HG03196 (cell line): ENCODE measurements at regions not wholly inside any gene's neighbourhood (a gene's known extent, or its start where the extent isn't known, plus 50 kb on each side); places are given as distances from the start of the nearest gene placed in this dataset.
"Not testable (repeated sequence)": the region's sequence is repeated elsewhere in the genome, so short reads cannot be mapped to it uniquely, and the experiment has no call there.

Source experiments
- ATAC-seq: cut with Tn5 transposase; IDR thresholded peaks from one replicate; pipeline ENCODE4 v1.9.1; 2021; ENCODE audit not compliant: unreplicated experiment

- ATAC-seq = no peak
Measured at GRCh38 chr1:182261655-182262054, 129.9 kb downstream of the GLUL start.

GRCh38 chr1:182260516-182260915 is 131.1 kb downstream of the GLUL start:
- no peak for ATAC-seq

GRCh38 chr1:182259968-182260367 is 131.6 kb downstream of the GLUL start:
- ATAC-seq = no peak

- peak; percentile 73 for ATAC-seq
Measured at GRCh38 chr1:182259229-182259872, 132.2 kb downstream of the GLUL start.

GRCh38 chr1:182257369-182258063 is 134.1 kb downstream of the GLUL start:
- ATAC-seq = no peak

GRCh38 chr1:182256931-182257330 is 134.7 kb downstream of the GLUL start:
- no peak for ATAC-seq

GRCh38 chr1:182255494-182255893 is 136.1 kb downstream of the GLUL start:
- no peak for ATAC-seq

GRCh38 chr1:182253319-182253860 is 138.2 kb downstream of the GLUL start:
- no peak for ATAC-seq

GRCh38 chr1:182251561-182251960 is 140.0 kb downstream of the GLUL start:
- ATAC-seq = no peak

GRCh38 chr1:182249201-182249676 is 142.4 kb downstream of the GLUL start:
- ATAC-seq = no peak

- ATAC-seq = no peak
Measured at GRCh38 chr1:182248721-182249120, 142.9 kb downstream of the GLUL start.

- ATAC-seq = not testable (repeated sequence)
Measured at GRCh38 chr1:182247813-182248212, 143.8 kb downstream of the GLUL start.

GRCh38 chr1:182246783-182247182 is 144.8 kb downstream of the GLUL start:
- no peak for ATAC-seq

- ATAC-seq = no peak
Measured at GRCh38 chr1:182245040-182245439, 146.6 kb downstream of the GLUL start.

GRCh38 chr1:182244451-182244850 is 147.1 kb downstream of the GLUL start:
- ATAC-seq = no peak

- ATAC-seq = no peak
Measured at GRCh38 chr1:182242641-182243040, 148.9 kb downstream of the GLUL start.

- no peak for ATAC-seq
Measured at GRCh38 chr1:182240085-182240484, 151.5 kb downstream of the GLUL start.

- ATAC-seq = no peak
Measured at GRCh38 chr1:182238421-182238820, 153.2 kb downstream of the GLUL start.

GRCh38 chr1:182237329-182237728 is 154.3 kb downstream of the GLUL start:
- no peak for ATAC-seq

- ATAC-seq = no peak
Measured at GRCh38 chr1:182236651-182237077, 154.9 kb downstream of the GLUL start.

GRCh38 chr1:182235952-182236650 is 155.5 kb downstream of the GLUL start:
- no peak for ATAC-seq

- ATAC-seq = no peak
Measured at GRCh38 chr1:182235604-182235951, 156.0 kb downstream of the GLUL start.
